ENCODE measurements at regions not wholly inside any gene's neighbourhood (a gene's known extent, or its start where the extent isn't known, plus 50 kb on each side); places are given as distances from the start of the nearest gene placed in this dataset.
A peak's percentile ranks its signal among the peaks of the same experiment; 100 is the strongest.

DNA sequence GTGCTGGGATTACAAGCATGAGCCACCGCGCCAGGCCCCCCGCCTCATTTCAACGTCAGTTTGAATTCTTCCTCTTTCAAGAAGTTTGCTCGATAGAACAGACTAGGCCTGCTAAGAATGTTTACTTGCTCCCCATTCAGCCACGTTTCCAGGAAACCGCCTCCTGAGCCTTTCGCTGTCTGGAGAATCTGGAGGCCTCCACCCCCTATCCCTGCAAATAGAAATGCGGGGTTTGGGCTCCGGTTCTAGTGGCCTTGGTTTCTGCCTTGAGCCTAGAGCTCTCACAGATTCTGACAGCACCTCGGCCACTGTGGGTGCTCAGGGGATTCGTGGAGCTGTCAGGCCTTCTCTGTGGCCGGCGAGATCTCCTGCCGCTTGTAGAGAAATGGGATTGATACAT is 84.3 kb downstream of the UBIAD1 start:
- H3K27ac Mint-ChIP-seq, result no peak overlapping the region
- DNase-seq (no peak), ATAC-seq (replicated peaks) (no peak)
- H3K9me3 Mint-ChIP-seq, result peaks cover 3 to 6% of the 10 kb centered on the region in 2 donors
- peaks cover 5 to 12% of the 10 kb centered on the region in 2 donors for H3K4me1 Mint-ChIP-seq
- no peak overlapping the region for H3K4me3 Mint-ChIP-seq
- H3K36me3 Mint-ChIP-seq, result no peaks in the 10 kb centered on the region
- peaks cover 24 to 38% of the 10 kb centered on the region in 2 donors for H3K27me3 Mint-ChIP-seq

DNA sequence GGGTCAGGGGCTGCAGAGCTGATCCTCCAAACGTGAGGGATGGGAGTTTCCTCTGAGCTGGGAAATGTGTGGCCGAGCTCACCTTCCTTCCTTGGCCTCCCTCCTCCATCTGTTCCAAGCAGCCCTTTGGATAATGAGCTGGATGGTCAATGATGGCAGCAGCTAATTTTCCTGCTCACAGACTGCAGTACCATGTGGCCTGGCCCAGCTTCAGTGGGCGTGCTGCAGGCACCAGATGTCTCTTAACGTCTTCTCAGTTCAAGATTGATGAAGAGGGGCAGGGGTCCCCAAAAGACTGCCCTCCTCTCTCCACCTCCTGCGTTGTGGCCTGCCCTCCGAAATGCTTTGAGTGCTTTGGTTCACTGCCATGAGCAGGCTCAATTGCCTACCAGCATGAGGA is 86.0 kb downstream of the UBIAD1 start:
- H3K4me1 Mint-ChIP-seq, result no peaks in the 10 kb centered on the region
- DNase-seq (no peak), ATAC-seq (replicated peaks) (no peak)
- peaks cover 3 to 6% of the 10 kb centered on the region in 2 donors for H3K9me3 Mint-ChIP-seq
- H3K27me3 Mint-ChIP-seq, result peaks cover 29 to 38% of the 10 kb centered on the region in 2 donors
- H3K36me3 Mint-ChIP-seq, result no peaks in the 10 kb centered on the region
- H3K4me3 Mint-ChIP-seq, result no peak overlapping the region
- no peak overlapping the region for H3K27ac Mint-ChIP-seq

DNA sequence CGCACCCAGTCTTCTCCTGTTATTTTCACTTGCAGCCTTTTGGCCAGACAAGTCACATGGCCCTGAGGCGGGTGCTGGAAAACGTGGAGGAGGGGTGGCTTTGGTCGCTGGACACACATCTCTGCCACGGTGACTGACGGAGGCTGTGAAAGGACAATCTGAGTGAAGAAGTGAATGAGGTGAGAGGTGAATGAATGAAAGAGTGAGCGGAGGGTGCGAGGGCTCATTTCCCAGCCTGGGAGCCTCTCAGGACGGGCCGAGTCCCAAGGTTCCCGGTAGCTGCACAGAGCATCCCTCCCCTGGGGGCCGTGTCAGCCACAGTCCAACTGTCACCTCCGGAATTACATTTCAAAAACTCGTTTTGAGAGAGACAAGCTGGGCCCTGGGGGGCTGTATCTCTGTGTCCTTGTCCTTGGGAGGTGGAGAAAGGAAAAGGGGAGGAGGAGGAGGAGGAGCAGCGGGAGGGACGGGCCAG is 89.6 kb downstream of the UBIAD1 start:
- H3K27ac Mint-ChIP-seq, result no peak overlapping the region
- no peaks in the 10 kb centered on the region for H3K36me3 Mint-ChIP-seq

DNA sequence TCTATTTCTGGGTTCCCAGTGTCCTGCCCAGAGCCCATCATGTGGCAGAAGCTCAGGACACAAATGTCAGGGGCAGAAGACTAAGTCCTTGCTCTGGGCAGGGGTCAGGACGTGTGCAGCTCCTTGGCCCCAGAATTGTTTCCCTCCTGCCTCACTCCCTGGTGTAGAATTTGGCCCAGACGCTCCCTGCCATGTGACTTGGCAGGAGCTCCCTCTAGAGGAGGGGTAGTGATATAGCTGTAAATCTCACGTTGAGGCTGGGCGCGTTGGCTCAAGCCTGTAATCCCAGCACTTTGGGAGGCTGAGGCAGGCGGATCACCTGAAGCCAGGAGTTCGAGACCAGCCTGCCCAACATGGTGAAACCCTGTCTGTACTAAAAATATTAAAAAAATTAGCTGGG is 91.2 kb downstream of the UBIAD1 start:
- peaks cover 0 to 2% of the 10 kb centered on the region in 2 donors for H3K9me3 Mint-ChIP-seq
- no peak overlapping the region for H3K4me3 Mint-ChIP-seq
- no peaks in the 10 kb centered on the region for H3K36me3 Mint-ChIP-seq
- peaks cover 3 to 5% of the 10 kb centered on the region in 2 donors for H3K4me1 Mint-ChIP-seq
- ATAC-seq (replicated peaks), result no peak
- no peak overlapping the region for H3K27ac Mint-ChIP-seq
- DNase-seq, result no peak
- peaks cover 9 to 11% of the 10 kb centered on the region in 2 donors for H3K27me3 Mint-ChIP-seq

More for the DNA sequence above, 89.6 kb downstream of the UBIAD1 start:
- peaks cover 12 to 24% of the 10 kb centered on the region in 2 donors for H3K27me3 Mint-ChIP-seq
- DNase-seq, result no peak
- no peak for ATAC-seq (replicated peaks)
- peaks cover 0 to 2% of the 10 kb centered on the region in 2 donors for H3K9me3 Mint-ChIP-seq
- H3K4me1 Mint-ChIP-seq, result peaks cover 3 to 5% of the 10 kb centered on the region in 2 donors
- no peak overlapping the region for H3K4me3 Mint-ChIP-seq

DNA sequence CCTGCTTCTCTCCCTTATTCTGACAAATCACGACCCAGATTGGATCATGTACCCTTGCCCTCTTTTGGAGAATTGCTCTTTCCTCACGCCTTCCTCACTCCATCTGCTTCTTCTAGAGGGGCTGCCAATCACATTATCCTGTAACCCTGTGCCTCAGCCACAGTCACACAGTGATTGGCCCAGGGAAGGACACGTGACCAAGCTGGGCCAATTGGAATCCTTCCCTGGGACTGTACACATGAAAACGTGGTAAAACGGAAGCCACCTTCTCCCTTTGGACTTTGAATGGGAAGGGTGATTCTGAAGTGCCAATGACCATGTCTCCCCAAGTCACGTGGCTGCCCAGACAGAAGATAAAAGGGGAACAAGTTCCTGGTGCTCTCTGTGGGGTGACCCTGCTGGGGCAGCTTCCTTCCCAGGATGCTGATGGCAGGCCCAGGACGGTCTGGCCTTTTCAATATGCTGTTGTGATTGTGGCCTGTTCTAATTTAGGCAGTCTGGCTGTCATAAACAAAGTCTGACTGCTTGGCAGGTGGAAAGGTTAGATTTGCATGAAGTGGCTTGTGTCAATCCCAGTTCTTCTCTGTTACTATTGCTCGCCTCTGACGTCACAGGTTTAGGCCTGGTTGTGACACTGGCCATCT is 92.9 kb downstream of the UBIAD1 start:
- ATAC-seq (replicated peaks), result peak; percentile 56 to 65

DNA sequence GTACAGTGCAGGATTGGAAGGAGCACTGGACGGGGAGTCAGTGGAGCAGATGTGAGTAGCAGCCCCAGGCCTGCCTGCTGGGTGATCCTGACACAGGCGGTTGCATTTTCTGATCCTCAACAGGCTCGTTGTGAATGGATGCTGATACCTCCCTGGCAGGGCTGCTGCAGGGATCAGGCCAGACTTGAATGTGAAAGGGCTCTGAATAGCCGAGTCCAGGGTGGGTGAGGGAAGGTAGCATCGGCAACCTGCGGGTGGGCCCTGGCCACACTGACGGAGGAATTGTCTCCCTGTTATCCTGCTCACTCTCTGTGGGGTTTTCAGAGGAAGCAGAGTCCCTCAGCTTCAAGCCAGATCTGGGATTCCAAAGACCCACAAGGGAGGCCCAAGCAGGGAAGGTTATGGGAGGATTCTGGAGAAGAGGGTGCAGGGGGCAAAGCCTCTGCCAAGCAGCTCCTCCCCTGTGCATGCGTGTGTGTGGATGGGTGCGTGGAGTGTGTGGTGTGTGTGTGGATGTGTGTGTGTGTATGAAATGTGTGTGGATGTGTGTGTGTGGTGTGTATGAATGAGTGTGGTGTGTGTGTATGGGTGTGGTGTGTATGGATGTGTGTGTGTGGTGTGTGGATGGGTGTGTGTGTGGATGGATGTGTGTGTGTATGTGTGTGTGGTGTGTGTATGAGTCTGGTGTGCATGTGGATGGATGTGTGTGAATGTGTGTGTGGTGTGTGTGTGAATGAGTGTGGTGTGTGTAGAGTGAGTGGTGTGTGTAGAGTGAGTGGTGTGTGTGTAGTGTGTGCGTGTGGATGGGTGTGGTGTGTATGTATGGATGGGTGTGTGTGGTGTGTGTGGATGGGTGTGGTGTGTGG is 100.3 kb downstream of the UBIAD1 start:
- no peak for DNase-seq
- Mint-ChIP-seq H3K27ac (peak overlapping the region; percentile 16), H3K27me3 (peaks cover 12 to 20% of the 10 kb centered on the region in 2 donors), H3K36me3 (no peaks in the 10 kb centered on the region), H3K9me3 (no peaks in the 10 kb centered on the region), H3K4me3 (no peak overlapping the region), H3K4me1 (peaks cover 28 to 31% of the 10 kb centered on the region in 2 donors)
- ATAC-seq (replicated peaks), result no peak

More for the DNA sequence above, 92.9 kb downstream of the UBIAD1 start:
- H3K9me3 Mint-ChIP-seq, result peaks cover 0 to 2% of the 10 kb centered on the region in 2 donors
- no peak overlapping the region for H3K4me3 Mint-ChIP-seq
- H3K27ac Mint-ChIP-seq, result peak overlapping the region; percentile 47
- no peak for DNase-seq
- peaks cover 3 to 5% of the 10 kb centered on the region in 2 donors for H3K4me1 Mint-ChIP-seq
- peaks cover 12 to 14% of the 10 kb centered on the region in 2 donors for H3K27me3 Mint-ChIP-seq
- H3K36me3 Mint-ChIP-seq, result no peaks in the 10 kb centered on the region

DNA sequence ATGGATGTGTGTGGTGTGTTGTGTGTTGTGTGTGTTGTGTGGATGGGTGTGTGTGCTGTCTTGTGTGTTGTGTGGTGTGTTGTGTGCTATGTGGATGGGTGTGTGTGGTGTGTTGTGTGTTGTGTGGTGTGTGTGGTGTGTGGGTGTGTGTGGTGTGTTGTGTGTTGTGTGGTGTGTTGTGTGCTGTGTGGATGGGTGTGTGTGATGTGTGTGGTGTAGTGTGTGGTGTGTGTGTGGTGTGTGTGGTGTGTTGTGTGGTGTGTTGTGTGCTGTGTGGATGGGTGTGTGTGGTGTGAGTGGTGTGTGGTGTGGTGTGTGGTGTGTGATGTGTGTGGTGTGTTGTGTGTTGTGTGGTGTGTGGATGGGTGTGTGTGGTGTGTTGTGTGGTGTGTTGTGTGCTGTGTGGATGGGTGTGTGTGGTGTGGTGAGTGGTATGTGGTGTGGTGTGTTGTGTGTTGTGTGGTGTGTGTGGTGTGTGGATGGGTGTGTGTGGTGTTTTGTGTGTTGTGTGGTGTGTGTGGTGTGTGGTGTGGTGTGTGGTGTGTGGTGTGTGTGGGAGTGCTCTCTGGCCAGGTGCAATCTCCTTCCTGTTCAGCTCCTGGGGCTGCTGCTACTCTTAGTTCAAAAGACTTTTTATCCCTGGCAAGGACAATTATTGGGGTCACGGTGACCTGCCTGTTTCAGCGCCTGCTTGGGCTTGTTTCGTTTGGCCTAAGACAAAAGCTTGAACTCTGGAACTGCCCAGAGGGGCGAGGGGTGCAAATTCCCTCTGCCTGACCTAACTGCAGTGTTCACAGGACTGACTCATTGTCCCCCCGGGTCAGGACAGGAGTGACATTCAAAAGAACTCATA is 101.1 kb downstream of the UBIAD1 start:
- ATAC-seq (replicated peaks) (peak; percentile 5 to 20), DNase-seq (no peak)
- Mint-ChIP-seq H3K4me3 (no peak overlapping the region), H3K9me3 (no peaks in the 10 kb centered on the region), H3K27ac (peak overlapping the region; percentile 16), H3K27me3 (peaks cover 12 to 21% of the 10 kb centered on the region in 2 donors), H3K4me1 (peaks cover 28 to 31% of the 10 kb centered on the region in 2 donors), H3K36me3 (no peaks in the 10 kb centered on the region)

DNA sequence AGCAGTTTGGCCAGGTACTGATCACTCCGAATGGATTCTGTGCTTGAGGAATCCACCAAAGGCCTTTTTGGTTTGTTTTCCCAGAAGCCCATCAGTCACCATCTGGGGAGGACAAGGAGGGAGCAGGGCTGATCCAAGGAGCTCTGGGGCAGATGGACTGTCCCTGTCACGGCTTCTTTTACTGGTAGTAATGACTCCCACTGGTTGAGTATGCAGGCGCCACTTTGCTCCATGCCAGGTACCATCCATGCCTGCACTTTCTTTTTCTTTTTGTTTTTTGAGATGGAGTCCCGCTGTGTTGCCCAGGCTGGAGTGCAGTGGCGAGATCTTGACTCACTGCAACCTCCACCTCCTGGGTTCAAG is 101.7 kb downstream of the UBIAD1 start:
- Mint-ChIP-seq H3K36me3 (no peaks in the 10 kb centered on the region), H3K27me3 (peaks cover 11 to 17% of the 10 kb centered on the region in 2 donors), H3K4me1 (peaks cover 28 to 31% of the 10 kb centered on the region in 2 donors), H3K4me3 (peak overlapping the region in 1 of 2 donors; percentile 44), H3K27ac (peak overlapping the region; percentile 1), H3K9me3 (no peaks in the 10 kb centered on the region)
- no peak for DNase-seq
- no peak for ATAC-seq (replicated peaks)

DNA sequence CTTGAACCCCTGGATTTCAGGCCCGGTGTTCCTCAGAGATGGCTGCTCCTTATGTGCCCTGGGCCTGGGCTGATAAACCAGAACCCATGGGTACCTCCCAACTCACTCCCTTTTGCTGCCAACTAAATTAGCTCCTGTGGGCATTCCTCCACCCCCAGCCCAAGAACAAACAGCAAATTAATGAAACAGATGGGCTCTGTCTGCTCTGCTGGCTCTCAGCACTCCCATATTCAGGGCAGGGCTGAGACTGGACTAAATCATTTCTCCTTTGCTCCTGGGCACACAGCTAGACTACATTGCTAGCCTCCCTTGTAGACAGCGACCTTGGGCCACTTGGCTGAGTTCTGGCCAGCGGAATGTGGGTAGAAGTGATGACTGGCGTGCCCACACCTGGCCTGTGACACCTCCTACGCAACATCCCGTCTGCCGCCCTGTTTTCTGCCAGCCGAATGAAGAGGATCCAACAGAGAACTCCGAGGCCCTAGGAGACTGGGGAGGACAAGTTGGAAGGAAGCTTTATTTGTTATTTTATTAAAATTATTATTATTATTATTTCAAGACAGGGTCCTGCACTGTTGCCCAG is 101.9 kb upstream of the DISP3 start:
- H3K9me3 Mint-ChIP-seq, result peaks cover 2 to 5% of the 10 kb centered on the region in 2 donors
- peaks cover 0 to 8% of the 10 kb centered on the region in 2 donors for H3K27me3 Mint-ChIP-seq
- no peak for ATAC-seq (replicated peaks)
- H3K36me3 Mint-ChIP-seq, result no peaks in the 10 kb centered on the region
- H3K27ac Mint-ChIP-seq, result no peak overlapping the region
- H3K4me1 Mint-ChIP-seq, result peaks cover 28 to 31% of the 10 kb centered on the region in 2 donors
- H3K4me3 Mint-ChIP-seq, result no peak overlapping the region
- no peak for DNase-seq

DNA sequence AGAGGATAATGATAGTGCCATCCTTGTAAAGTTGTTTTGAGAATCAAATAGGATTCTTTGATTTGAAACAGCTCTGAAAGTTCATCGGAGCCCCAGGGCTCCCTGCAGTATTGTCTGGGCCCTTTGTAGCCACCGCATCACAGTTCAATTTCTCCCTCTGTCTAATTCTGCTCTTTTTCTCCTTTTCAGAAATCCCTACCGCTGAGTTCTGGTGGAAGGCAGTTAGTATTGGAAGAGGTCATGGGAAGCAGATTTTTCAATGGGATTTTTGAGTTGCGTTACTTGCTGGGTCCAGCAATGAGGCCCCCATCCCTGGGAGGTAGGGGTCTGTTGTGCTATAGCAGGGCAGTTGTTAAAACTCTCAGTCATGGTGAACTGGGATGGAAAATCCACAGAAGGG is 101.0 kb upstream of the DISP3 start:
- peaks cover 2 to 5% of the 10 kb centered on the region in 2 donors for H3K9me3 Mint-ChIP-seq
- H3K4me3 Mint-ChIP-seq, result no peak overlapping the region
- no peak for DNase-seq
- H3K27me3 Mint-ChIP-seq, result peaks cover 0 to 9% of the 10 kb centered on the region in 2 donors
- H3K4me1 Mint-ChIP-seq, result peaks cover 28 to 31% of the 10 kb centered on the region in 2 donors
- peak overlapping the region; percentile 53 for H3K27ac Mint-ChIP-seq
- H3K36me3 Mint-ChIP-seq, result no peaks in the 10 kb centered on the region
- ATAC-seq (replicated peaks), result no peak

DNA sequence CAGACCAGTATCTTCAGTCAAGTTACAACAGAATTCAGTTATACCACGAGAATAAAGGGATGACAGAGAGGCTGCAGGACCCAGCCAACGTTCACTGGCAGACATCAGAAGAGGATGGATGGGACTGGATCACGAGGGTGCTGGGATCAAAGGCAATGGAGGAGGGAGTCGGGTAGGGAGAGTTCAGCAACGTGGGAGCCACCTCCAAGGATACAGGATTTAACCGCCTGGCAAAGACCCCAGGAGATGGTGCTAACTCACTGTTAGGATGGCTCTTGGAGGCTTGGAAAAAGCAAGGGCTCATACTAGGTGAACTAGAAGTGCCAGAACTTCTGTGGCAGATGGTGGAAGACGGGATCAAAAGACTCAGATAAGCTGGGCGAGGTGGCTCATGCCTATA is 99.1 kb upstream of the DISP3 start:
- Mint-ChIP-seq H3K27me3 (peaks cover 0 to 21% of the 10 kb centered on the region in 2 donors), H3K4me1 (peaks cover 24 to 33% of the 10 kb centered on the region in 2 donors), H3K4me3 (no peak overlapping the region), H3K36me3 (no peaks in the 10 kb centered on the region), H3K27ac (no peak overlapping the region), H3K9me3 (peaks cover 2 to 5% of the 10 kb centered on the region in 2 donors)
- ATAC-seq (replicated peaks) (no peak), DNase-seq (no peak)

DNA sequence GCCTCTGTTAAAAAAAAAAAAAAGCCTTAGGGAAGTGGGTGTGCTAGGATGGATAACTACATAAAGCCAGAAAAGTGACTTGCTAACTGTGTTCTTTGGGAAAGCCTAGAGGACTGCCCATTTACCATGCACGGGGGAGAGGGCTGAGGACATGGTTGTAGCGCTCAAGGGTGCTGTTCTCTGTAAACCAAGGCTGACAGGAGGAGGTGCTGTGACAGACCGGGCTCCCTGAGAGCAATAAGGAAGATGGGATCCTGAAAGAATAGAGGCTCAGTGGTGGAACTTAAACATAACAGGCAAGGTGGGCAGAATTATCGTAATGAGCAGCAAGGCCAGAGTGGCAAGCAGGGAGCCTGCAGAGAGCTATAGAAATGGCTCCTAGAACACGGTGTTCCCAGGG is 98.5 kb upstream of the DISP3 start:
- peaks cover 19 to 26% of the 10 kb centered on the region in 2 donors for H3K4me1 Mint-ChIP-seq
- no peaks in the 10 kb centered on the region for H3K36me3 Mint-ChIP-seq
- H3K27ac Mint-ChIP-seq, result no peak overlapping the region
- H3K9me3 Mint-ChIP-seq, result peaks cover 2 to 5% of the 10 kb centered on the region in 2 donors
- no peak for ATAC-seq (replicated peaks)
- no peak overlapping the region for H3K4me3 Mint-ChIP-seq
- DNase-seq, result no peak
- H3K27me3 Mint-ChIP-seq, result peaks cover 5 to 25% of the 10 kb centered on the region in 2 donors

DNA sequence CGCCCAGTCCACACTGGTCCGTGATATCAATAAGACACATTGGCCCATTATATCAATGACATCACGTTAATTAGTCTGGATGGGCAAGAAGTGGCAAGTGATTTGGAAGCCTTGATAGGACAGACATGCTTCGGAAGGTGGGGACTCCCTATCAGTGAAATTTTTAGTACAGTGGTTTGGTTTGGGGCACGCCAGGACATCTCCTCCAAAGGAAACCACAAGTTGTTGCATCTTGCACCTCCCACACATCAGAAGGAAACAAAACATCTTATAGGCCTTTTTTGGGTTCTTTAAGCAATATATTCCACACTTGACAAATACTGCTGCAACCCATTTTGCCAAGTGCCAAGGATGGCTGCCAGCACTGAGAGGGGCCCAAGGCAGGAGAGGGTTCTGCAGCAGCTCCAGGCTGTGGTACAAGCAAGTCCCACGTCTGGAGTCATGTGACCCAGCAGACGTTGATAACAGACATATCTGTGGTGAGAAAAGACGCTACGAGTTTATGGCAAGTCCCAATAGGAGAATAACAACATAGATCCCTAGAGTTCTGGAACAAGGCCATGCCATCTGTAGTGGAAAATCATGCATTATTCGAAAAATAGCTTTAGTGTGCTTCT is 95.3 kb upstream of the DISP3 start:
- H3K4me3 Mint-ChIP-seq, result no peak overlapping the region
- peaks cover 13 to 19% of the 10 kb centered on the region in 2 donors for H3K4me1 Mint-ChIP-seq
- peaks cover 28 to 33% of the 10 kb centered on the region in 2 donors for H3K27me3 Mint-ChIP-seq
- DNase-seq (no peak), ATAC-seq (replicated peaks) (peak; percentile 39 to 57)
- H3K9me3 Mint-ChIP-seq, result peaks cover 2 to 5% of the 10 kb centered on the region in 2 donors
- H3K36me3 Mint-ChIP-seq, result no peaks in the 10 kb centered on the region
- no peak overlapping the region for H3K27ac Mint-ChIP-seq

Data from stimulated activated naive B cell treated with anti-CD40 and anti-IgM and Interleukin-4, amounts not matched to agents 10 μg/mL and 1 μg/mL and 100 μg/mL, for 72 hours (primary cell).